ENCODE measurements at regions not wholly inside any gene's neighbourhood (a gene's known extent, or its start where the extent isn't known, plus 50 kb on each side); places are given as distances from the start of the nearest gene placed in this dataset.

DNA sequence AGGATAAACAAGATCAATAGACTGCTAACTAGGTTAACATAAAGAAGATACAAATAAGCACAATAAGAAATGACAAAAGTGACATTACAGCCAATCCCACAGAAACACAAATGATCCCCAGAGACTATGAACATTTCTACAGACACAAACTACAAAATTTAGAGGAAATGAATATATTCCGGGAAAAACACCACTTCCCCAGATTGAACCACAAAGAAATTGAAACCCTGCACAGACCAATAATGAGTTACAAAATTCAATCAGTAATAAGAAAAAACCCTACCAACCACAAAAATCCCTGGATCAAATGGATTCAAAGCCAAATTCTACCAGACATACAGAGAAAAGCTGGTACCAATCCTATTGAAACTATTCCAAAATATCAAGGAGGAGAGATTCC, 232.4 kb upstream of the RBMS1 start:
- TF ChIP-seq, protein P1, sequence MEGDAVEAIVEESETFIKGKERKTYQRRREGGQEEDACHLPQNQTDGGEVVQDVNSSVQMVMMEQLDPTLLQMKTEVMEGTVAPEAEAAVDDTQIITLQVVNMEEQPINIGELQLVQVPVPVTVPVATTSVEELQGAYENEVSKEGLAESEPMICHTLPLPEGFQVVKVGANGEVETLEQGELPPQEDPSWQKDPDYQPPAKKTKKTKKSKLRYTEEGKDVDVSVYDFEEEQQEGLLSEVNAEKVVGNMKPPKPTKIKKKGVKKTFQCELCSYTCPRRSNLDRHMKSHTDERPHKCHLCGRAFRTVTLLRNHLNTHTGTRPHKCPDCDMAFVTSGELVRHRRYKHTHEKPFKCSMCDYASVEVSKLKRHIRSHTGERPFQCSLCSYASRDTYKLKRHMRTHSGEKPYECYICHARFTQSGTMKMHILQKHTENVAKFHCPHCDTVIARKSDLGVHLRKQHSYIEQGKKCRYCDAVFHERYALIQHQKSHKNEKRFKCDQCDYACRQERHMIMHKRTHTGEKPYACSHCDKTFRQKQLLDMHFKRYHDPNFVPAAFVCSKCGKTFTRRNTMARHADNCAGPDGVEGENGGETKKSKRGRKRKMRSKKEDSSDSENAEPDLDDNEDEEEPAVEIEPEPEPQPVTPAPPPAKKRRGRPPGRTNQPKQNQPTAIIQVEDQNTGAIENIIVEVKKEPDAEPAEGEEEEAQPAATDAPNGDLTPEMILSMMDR (IDR thresholded peaks at IDR 0.05; ENCODE audit: insufficient read depth, missing control alignments): no peak
- DNase-seq (ENCODE audit: insufficient read length, low spot score) (no peak), FAIRE-seq (no peak)

DNA sequence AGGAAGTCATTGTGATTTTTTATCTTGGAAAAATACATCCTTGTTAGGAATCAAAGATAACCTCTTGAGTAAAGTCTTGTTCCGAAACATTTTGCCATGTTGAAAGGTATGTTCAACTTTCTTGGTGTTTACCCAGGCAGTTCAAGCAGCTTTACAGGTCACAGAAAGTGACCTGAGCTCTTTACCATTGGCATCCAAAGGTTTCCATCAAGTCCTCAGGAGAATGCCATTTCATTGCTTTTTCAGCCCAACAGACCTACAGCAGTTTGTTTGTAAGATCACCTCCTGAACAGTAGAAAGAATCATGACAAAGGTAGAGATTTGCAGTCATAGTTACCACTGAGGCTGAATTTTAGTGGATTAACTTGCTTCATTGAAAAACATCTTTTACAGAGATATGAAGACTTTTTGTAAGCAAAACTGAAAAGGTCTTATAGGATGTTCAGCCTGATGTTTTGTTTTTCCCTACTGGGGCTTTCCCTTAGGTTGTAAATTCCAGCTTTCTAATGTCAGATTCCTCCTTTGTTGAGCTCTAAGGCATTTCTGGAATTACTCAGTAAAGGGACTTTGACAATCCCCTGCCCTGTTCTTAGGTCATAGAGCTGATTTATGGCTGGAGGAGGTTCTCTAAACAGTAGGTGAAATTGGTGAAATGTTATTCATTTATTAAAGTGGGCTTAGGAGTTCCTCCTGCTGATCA, 236.8 kb upstream of the RBMS1 start:
- TF ChIP-seq, protein P1 (IDR thresholded peaks at IDR 0.05; ENCODE audit: insufficient read depth, missing control alignments): no peak
- FAIRE-seq (no peak), DNase-seq (ENCODE audit: insufficient read length, low spot score) (no peak)

DNA sequence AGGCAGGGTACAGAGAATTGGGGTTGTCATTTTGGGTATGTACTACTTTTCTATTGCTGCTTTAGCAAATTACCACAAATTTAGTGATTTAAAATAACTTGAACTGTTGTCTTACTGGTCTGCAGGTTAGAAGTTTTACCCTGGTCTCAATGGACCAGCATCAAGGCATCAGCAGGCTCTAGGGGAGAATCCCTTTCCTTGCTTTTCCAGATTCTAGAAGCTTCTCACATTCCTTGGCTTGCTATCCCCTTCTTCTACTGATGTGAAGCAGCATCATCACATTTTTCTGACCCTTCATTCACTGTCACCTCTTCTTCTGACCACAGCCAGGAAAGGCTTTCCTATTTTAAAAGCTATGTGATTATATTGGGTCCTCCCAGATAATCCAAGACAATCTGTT, 237.8 kb upstream of the RBMS1 start:
- FAIRE-seq (no peak), DNase-seq (ENCODE audit: insufficient read length, low spot score) (no peak)
- TF ChIP-seq, protein P1 (IDR thresholded peaks at IDR 0.05; ENCODE audit: insufficient read depth, missing control alignments): no peak

DNA sequence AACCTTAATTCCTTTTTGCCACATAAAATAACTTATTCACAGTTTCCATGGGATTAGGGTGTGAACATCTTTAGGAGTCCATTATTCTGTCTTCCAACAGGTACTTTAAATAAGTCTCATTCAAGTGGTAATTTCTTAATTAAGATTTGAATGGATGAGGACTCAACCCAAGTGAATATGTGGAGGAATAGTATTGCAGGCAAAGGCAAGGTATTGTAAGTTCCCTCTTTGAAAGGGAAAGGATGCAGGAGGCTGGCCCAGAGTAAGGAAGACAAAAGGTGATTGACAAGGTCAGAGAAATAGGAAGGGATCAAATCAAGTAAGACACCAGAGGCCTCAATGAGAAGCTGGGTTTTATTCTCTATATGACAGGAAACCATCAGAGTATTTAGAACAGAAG, 238.2 kb upstream of the RBMS1 start:
- TF ChIP-seq, protein P1 (IDR thresholded peaks at IDR 0.05; ENCODE audit: insufficient read depth, missing control alignments): no peak
- FAIRE-seq: no peak

DNA sequence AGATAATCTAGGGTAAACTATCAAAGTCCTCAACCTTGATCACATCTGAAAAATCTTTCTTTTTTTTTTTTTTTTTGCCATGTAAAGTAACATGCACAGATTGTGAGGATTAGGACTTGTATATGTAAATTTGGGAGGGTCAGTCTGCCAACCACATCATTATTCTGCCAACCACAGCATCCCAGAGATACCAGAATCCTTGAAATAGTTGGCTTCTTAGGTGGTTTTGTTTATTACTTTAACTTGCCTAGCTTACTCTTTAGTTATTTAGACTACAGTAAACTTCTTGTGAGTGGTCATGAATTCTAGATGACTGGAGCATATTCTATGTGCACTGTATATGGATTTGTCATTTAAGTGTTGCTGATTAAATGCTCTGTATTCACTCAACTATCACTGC, 242.1 kb upstream of the RBMS1 start:
- TF ChIP-seq, protein P1 (IDR thresholded peaks at IDR 0.05; ENCODE audit: insufficient read depth, missing control alignments): no peak
- no peak for DNase-seq (ENCODE audit: insufficient read length, low spot score)
- FAIRE-seq: no peak

More for the DNA sequence above, 238.2 kb upstream of the RBMS1 start:
- DNase-seq (ENCODE audit: insufficient read length, low spot score): no peak

DNA sequence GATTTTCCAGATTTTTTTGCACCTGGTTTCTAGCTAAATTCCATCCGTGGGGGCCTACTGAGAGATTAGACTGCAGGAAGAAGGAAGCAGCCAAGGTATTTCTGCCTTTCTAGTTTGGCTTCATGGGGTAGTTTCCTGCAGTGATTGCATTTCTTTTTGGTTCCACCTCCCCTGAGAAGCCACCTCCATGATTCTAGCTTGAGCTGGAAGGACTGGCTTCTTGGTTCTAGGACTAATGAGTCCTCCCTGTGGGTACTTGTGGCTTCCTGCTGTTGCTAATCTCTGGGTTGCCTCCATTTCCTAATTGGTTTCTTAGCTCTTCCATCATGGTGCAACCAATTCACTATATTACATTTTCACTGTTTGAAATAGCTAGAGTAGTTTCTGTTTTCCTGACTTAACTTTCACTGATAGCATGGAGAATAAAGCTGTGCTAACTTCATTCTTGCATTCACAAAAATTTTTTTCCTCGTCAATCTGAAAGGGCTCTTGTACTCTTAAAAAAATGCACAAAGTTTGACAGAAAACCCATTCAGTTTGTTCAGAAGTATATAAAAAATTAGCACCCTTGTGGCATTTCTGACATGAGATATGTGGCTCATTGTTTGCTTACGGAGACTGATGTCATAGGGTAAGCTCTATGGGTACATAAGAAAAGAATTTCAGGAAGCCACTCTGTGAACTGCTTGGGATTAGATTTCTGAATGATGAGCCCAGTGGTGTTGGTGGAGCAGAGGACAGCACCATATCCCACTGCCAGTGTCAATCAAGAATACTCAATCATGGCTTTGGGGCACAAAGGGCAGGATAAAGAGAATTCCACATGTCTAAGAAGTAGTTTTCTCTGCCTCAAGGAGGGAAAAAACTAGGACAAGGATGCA, 242.8 kb upstream of the RBMS1 start:
- DNase-seq (ENCODE audit: insufficient read length, low spot score) (no peak), FAIRE-seq (no peak)
- TF ChIP-seq, protein P1 (IDR thresholded peaks at IDR 0.05; ENCODE audit: insufficient read depth, missing control alignments): no peak

DNA sequence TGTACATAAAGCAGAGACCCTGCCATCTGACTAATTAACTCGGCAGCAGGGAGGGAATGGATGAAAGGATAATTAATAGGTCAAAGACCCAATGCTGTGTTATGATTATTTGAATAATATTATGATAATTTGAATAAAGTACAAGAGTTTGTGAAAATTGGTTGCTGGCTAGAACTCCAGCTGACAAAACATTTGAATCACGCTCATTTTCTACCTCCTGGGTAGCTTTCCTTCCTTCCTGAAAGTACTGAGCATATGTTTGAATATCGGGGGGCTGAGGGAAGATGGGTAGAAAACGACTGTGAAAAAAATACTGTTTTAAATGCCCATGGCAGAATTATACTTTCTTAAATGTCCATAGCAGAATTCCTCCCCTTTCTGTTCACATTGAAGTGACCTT, 243.6 kb upstream of the RBMS1 start:
- TF ChIP-seq, protein P1 (IDR thresholded peaks at IDR 0.05; ENCODE audit: insufficient read depth, missing control alignments): no peak
- DNase-seq (ENCODE audit: insufficient read length, low spot score): no peak

More for the DNA sequence above, 243.6 kb upstream of the RBMS1 start:
- FAIRE-seq: no peak

Data from D721Med (cell line).